Tibial nerve (tissue), 4 donors: ENCODE measurements at regions not wholly inside any gene's neighbourhood (a gene's known extent, or its start where the extent isn't known, plus 50 kb on each side); places are given as distances from the start of the nearest gene placed in this dataset.

Source experiments
- DNase-seq, 2 donors: peaks; one replicate each; pipeline ENCODE4 v3.0.0-alpha.2; 2019; ENCODE audit warnings: low spot score in 2 of 2
- H3K27ac ChIP-seq, 4 donors: fragments of 200-600 bp; sonication (generic) in 3 of 4; one replicate each; pipeline ENCODE4 v1.5.1; 2017 to 2019; ENCODE audit warnings: mild to moderate bottlenecking in 1 of 4
- H3K27me3 ChIP-seq, 2 donors: fragments of 200-600 bp; sonication (generic) in 1 of 2; one replicate each; pipeline versions ENCODE4 v1.5.1 to v1.6.0; 2017 to 2019
- H3K36me3 ChIP-seq, 3 donors: fragments of 200-600 bp; sonication (generic); one replicate each; pipeline ENCODE4 v1.5.1; 2018 to 2019
- H3K4me1 ChIP-seq, 4 donors: fragments of 200-600 bp; sonication (generic) in 3 of 4; one replicate each; pipeline ENCODE4 v1.5.1; 2017 to 2019
- H3K4me3 ChIP-seq, 4 donors: fragments of 200-600 bp; sonication (generic) in 3 of 4; one replicate each; pipeline ENCODE4 v1.5.1; 2017 to 2019; ENCODE audit warnings: mild to moderate bottlenecking in 1 of 4, moderate library complexity in 1 of 4
- H3K9me3 ChIP-seq, 4 donors: fragments of 200-600 bp; sonication (generic) in 3 of 4; one replicate each; pipeline ENCODE4 v1.5.1; 2017 to 2019
- CTCF ChIP-seq, 5 experiments: fragments of 200-600 bp in 3 of 5; fragments of 450-650 bp in 2 of 5; sonication (generic) in 3 of 5; IDR thresholded peaks; one replicate each; pipeline ENCODE4 v1.5.1; 2016 to 2019; ENCODE audit warnings: antibody characterized with exemption in 5 of 5, mild to moderate bottlenecking in 3 of 5, moderate library complexity in 2 of 5
- EP300 ChIP-seq, 2 donors: sonication (generic); formaldehyde crosslinking; IDR thresholded peaks; one replicate each; pipeline ENCODE4 v1.6.1; 2017; ENCODE audit warnings: antibody characterized with exemption in 2 of 2, mild to moderate bottlenecking in 1 of 2
- POLR2A ChIP-seq, 2 donors: fragments of 450-650 bp; IDR thresholded peaks; one replicate each; pipeline ENCODE4 v1.6.1; 2017; ENCODE audit warnings: antibody characterized with exemption in 2 of 2, mild to moderate bottlenecking in 2 of 2, moderate library complexity in 2 of 2
- WGBS, 2 donors: methylation state at CpG; one replicate each; pipeline ENCODE4 v1.1.5; 2018; 5-methylcytosine and 5-hydroxymethylcytosine counted together

- H3K9me3 ChIP-seq, result no peaks in the 10 kb centered on the region
- no peak for DNase-seq
These were observed 316.7 kb upstream of the MARCKS start for GRCh38 chr6:113540466-113540865.

DNA sequence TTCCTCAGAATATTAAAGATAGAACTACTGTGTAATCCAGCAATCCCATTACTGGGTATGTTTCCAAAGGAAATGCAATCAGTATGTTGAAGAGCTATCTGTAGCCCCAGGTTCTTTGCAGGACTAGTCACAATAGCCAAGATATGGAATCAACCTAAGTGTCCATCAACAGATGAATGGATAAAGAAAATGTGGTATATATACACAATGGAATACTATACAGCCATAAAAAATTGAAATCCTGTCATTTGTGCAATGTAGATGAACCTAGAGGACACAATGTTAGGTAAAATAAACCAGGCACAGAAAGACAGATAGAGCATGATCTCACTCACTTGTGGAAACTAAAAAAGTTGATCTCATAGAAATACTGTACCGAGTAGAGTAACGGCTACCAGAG lies 306.0 kb upstream of the MARCKS start:
- DNase-seq, result no peak
- no peak overlapping the region for H3K27ac ChIP-seq
- no peaks in the 10 kb centered on the region for H3K27me3 ChIP-seq
- H3K4me1 ChIP-seq, result no peaks in the 10 kb centered on the region
- no peak for TF ChIP-seq CTCF (IDR thresholded peaks at IDR 0.05)
- TF ChIP-seq EP300 (IDR thresholded peaks at IDR 0.05), result no peak
- no peak for TF ChIP-seq POLR2A (IDR thresholded peaks at IDR 0.05)
- WGBS, 2 donors, result 96 to 100% methylated on average over 2 of the region's 2 CpGs
- H3K4me3 ChIP-seq, result no peak overlapping the region
- H3K9me3 ChIP-seq, result no peaks in the 10 kb centered on the region
- H3K36me3 ChIP-seq, result no peaks in the 10 kb centered on the region

More at GRCh38 chr6:113540466-113540865, 316.7 kb upstream of the MARCKS start:
- TF ChIP-seq CTCF (IDR thresholded peaks at IDR 0.05), result no peak
- TF ChIP-seq POLR2A (IDR thresholded peaks at IDR 0.05), result no peak
- TF ChIP-seq EP300 (IDR thresholded peaks at IDR 0.05), result no peak
- Histone ChIP-seq H3K27ac (no peak overlapping the region), H3K4me3 (no peak overlapping the region), H3K27me3 (no peaks in the 10 kb centered on the region), H3K36me3 (no peaks in the 10 kb centered on the region), H3K4me1 (no peaks in the 10 kb centered on the region)

- Histone ChIP-seq H3K36me3 (no peaks in the 10 kb centered on the region), H3K27ac (no peak overlapping the region), H3K27me3 (no peaks in the 10 kb centered on the region), H3K9me3 (no peaks in the 10 kb centered on the region), H3K4me1 (peaks cover 0 to 15% (median 0%) of the 10 kb centered on the region in 4 donors), H3K4me3 (no peak overlapping the region)
- TF ChIP-seq POLR2A (IDR thresholded peaks at IDR 0.05) (no peak), CTCF (IDR thresholded peaks at IDR 0.05) (no peak), EP300 (IDR thresholded peaks at IDR 0.05) (no peak)
- DNase-seq, result no peak
These were observed 300.4 kb upstream of the MARCKS start for GRCh38 chr6:113556775-113557174.

- Histone ChIP-seq H3K27ac (no peak overlapping the region), H3K36me3 (no peaks in the 10 kb centered on the region), H3K27me3 (no peaks in the 10 kb centered on the region), H3K4me3 (no peak overlapping the region), H3K4me1 (peaks cover 0 to 15% (median 0%) of the 10 kb centered on the region in 4 donors), H3K9me3 (no peaks in the 10 kb centered on the region)
- TF ChIP-seq POLR2A (IDR thresholded peaks at IDR 0.05), result no peak
- no peak for TF ChIP-seq EP300 (IDR thresholded peaks at IDR 0.05)
- TF ChIP-seq CTCF (IDR thresholded peaks at IDR 0.05), result no peak
- no peak for DNase-seq
These were observed 298.7 kb upstream of the MARCKS start for GRCh38 chr6:113558431-113558830.

- no peak for TF ChIP-seq CTCF (IDR thresholded peaks at IDR 0.05)
- no peak for TF ChIP-seq EP300 (IDR thresholded peaks at IDR 0.05)
- no peak for TF ChIP-seq POLR2A (IDR thresholded peaks at IDR 0.05)
- Histone ChIP-seq H3K27me3 (no peaks in the 10 kb centered on the region), H3K9me3 (no peaks in the 10 kb centered on the region), H3K4me1 (peaks cover 0 to 15% (median 0%) of the 10 kb centered on the region in 4 donors), H3K36me3 (no peaks in the 10 kb centered on the region), H3K4me3 (no peak overlapping the region), H3K27ac (peak overlapping the region in 1 of 4 donors; percentile 22)
- no peak for DNase-seq
These were observed 298.2 kb upstream of the MARCKS start for GRCh38 chr6:113558966-113559365.
